Endodermal cell (in vitro differentiated cells): ENCODE measurements at regions not wholly inside any gene's neighbourhood (a gene's known extent, or its start where the extent isn't known, plus 50 kb on each side); places are given as distances from the start of the nearest gene placed in this dataset.

Experiments used
- DNase-seq: peaks from one replicate; pipeline ENCODE4 v3.0.0-alpha.2; 2017
- H3K27ac ChIP-seq: 2 replicates; pipeline ENCODE4 v1.5.1; 2013; ENCODE audit warnings: mild to moderate bottlenecking, low read depth, low read length, moderate library complexity
- H3K27me3 ChIP-seq: 2 replicates; pipeline ENCODE4 v1.6.1; 2013; ENCODE audit warnings: mild to moderate bottlenecking, low read length, moderate library complexity; ENCODE audit not compliant: insufficient read depth, control insufficient read depth, poor library complexity, severe bottlenecking
- H3K36me3 ChIP-seq: 2 replicates; pipeline ENCODE4 v1.7.0; 2013; ENCODE audit warnings: mild to moderate bottlenecking, low read length, moderate library complexity; ENCODE audit not compliant: control insufficient read depth, insufficient read depth
- H3K4me1 ChIP-seq: one replicate; pipeline ENCODE4 v1.7.0; 2013; ENCODE audit warnings: low read length; ENCODE audit not compliant: control insufficient read depth, insufficient read depth
- H3K4me3 ChIP-seq: 2 replicates; pipeline ENCODE4 v1.5.1; 2013; ENCODE audit warnings: mild to moderate bottlenecking, low read length, moderate library complexity
- H3K9ac ChIP-seq: 2 replicates; pipeline ENCODE4 v1.6.1; 2013; ENCODE audit warnings: mild to moderate bottlenecking, low read length, moderate library complexity; ENCODE audit not compliant: poor library complexity, severe bottlenecking; ENCODE audit errors: extremely low read depth
- H3K9me3 ChIP-seq: 2 replicates; pipeline ENCODE4 v1.6.1; 2013; ENCODE audit warnings: mild to moderate bottlenecking, low read length, moderate library complexity; ENCODE audit not compliant: control insufficient read depth
- H3K27ac Mint-ChIP-seq: 2 replicates; pipeline ENCODE4 v1.8.0; 2020; ENCODE audit warnings: mixed read lengths
- H3K27me3 Mint-ChIP-seq: 2 replicates; pipeline ENCODE4 v1.8.0; 2021; ENCODE audit warnings: mild to moderate bottlenecking, mixed read lengths; ENCODE audit not compliant: insufficient read depth
- H3K36me3 Mint-ChIP-seq: 2 replicates; pipeline ENCODE4 v1.8.0; 2020; ENCODE audit warnings: low read depth, mixed read lengths
- H3K4me1 Mint-ChIP-seq: 2 replicates; pipeline ENCODE4 v1.8.0; 2020; ENCODE audit warnings: mixed read lengths
- H3K4me3 Mint-ChIP-seq: 2 replicates; pipeline ENCODE4 v1.8.0; 2020; ENCODE audit warnings: mild to moderate bottlenecking, moderate library complexity, mixed read lengths
- H3K9me3 Mint-ChIP-seq: 2 replicates; pipeline ENCODE4 v1.8.0; 2020; ENCODE audit warnings: mild to moderate bottlenecking, mixed read lengths
- WGBS, 2 experiments: methylation state at CpG; one replicate each; pipeline versions ENCODE4 v1.1.5 to v1.1.7; 2013; ENCODE audit warnings: missing lambda C conversion rate in 2 of 2, mixed read lengths in 1 of 2; ENCODE audit not compliant: insufficient coverage in 1 of 2, insufficient read length in 1 of 2; 5-methylcytosine and 5-hydroxymethylcytosine counted together
- TF ChIP-seq, protein P1 (sequence below): fragments of 200-600 bp; sonication (generic); conservative IDR thresholded peaks from 2 replicates; pipeline ENCODE4 v1.5.0; 2021; ENCODE audit warnings: antibody characterized with exemption, mild to moderate bottlenecking

DNA sequence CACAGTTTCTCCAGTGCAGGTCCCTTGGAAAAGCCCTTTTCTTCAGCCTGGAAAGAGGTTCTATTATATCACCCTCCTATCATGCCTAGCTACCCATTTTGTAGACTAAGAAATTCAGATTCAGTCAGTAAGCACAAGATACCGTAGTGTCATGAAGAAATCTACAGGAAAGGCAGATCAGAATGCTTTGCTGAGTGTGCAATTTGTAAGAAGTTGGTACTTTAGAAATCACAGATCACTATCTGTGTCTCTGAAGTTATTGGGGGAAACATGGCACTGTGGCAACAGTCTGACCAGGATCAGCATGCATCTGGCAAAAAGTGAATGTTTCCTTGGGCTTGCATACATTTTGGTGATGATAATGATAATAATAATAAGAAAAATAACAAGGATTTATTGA is 531.8 kb downstream of the EPHB1 start:
- 97% methylated on average over 1 of the region's 1 CpG; no CpG with 5 or more reads in 1 of the 2 experiments for WGBS, 2 experiments
- no peak overlapping the region for H3K4me3 Mint-ChIP-seq
- no peaks in the 10 kb centered on the region for H3K9me3 Mint-ChIP-seq
- DNase-seq: no peak
- TF ChIP-seq, protein P1, sequence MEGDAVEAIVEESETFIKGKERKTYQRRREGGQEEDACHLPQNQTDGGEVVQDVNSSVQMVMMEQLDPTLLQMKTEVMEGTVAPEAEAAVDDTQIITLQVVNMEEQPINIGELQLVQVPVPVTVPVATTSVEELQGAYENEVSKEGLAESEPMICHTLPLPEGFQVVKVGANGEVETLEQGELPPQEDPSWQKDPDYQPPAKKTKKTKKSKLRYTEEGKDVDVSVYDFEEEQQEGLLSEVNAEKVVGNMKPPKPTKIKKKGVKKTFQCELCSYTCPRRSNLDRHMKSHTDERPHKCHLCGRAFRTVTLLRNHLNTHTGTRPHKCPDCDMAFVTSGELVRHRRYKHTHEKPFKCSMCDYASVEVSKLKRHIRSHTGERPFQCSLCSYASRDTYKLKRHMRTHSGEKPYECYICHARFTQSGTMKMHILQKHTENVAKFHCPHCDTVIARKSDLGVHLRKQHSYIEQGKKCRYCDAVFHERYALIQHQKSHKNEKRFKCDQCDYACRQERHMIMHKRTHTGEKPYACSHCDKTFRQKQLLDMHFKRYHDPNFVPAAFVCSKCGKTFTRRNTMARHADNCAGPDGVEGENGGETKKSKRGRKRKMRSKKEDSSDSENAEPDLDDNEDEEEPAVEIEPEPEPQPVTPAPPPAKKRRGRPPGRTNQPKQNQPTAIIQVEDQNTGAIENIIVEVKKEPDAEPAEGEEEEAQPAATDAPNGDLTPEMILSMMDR: no peak
- Histone ChIP-seq H3K4me3 (no peak overlapping the region), H3K27ac (no peak overlapping the region), H3K9me3 (no peaks in the 10 kb centered on the region), H3K9ac (no peak overlapping the region), H3K27me3 (peaks cover 57% of the 10 kb centered on the region), H3K4me1 (no peaks in the 10 kb centered on the region), H3K36me3 (no peaks in the 10 kb centered on the region)
- H3K36me3 Mint-ChIP-seq: no peaks in the 10 kb centered on the region
- H3K27ac Mint-ChIP-seq: no peak overlapping the region
- peaks cover 16% of the 10 kb centered on the region for H3K4me1 Mint-ChIP-seq
- peaks cover 59% of the 10 kb centered on the region for H3K27me3 Mint-ChIP-seq

GRCh38 chr3:135328036-135328435 is 533.0 kb downstream of the EPHB1 start:
- no peak overlapping the region for H3K4me3 Mint-ChIP-seq
- Histone ChIP-seq H3K9ac (no peak overlapping the region), H3K4me3 (no peak overlapping the region), H3K9me3 (no peaks in the 10 kb centered on the region), H3K36me3 (no peaks in the 10 kb centered on the region), H3K4me1 (no peaks in the 10 kb centered on the region), H3K27ac (no peak overlapping the region), H3K27me3 (peaks cover 45% of the 10 kb centered on the region)
- no peak overlapping the region for H3K27ac Mint-ChIP-seq
- H3K36me3 Mint-ChIP-seq: no peaks in the 10 kb centered on the region
- H3K9me3 Mint-ChIP-seq: no peaks in the 10 kb centered on the region
- 89 to 90% methylated on average over 5 of the region's 5 CpGs for WGBS, 2 experiments
- no peak for DNase-seq
- H3K4me1 Mint-ChIP-seq: peaks cover 16% of the 10 kb centered on the region
- peaks cover 48% of the 10 kb centered on the region for H3K27me3 Mint-ChIP-seq
- TF ChIP-seq, protein P1: no peak

- H3K4me1 ChIP-seq: no peaks in the 10 kb centered on the region
- H3K9me3 ChIP-seq: no peaks in the 10 kb centered on the region
- Mint-ChIP-seq H3K27ac (no peak overlapping the region), H3K36me3 (no peaks in the 10 kb centered on the region), H3K9me3 (no peaks in the 10 kb centered on the region), H3K27me3 (peaks cover 44% of the 10 kb centered on the region), H3K4me1 (peaks cover 13% of the 10 kb centered on the region), H3K4me3 (no peak overlapping the region)
- no peak overlapping the region for H3K27ac ChIP-seq
- H3K27me3 ChIP-seq: peaks cover 45% of the 10 kb centered on the region
- 80 to 97% methylated on average over 1 to 2 of the region's 2 CpGs for WGBS, 2 experiments
- TF ChIP-seq, protein P1: no peak
- H3K9ac ChIP-seq: no peak overlapping the region
- no peak for DNase-seq
- no peaks in the 10 kb centered on the region for H3K36me3 ChIP-seq
- H3K4me3 ChIP-seq: no peak overlapping the region
Observed at GRCh38 chr3:135329479-135329878, 534.4 kb downstream of the EPHB1 start.
